GM12873 (cell line): ENCODE measurements at regions not wholly inside any gene's neighbourhood (a gene's known extent, or its start where the extent isn't known, plus 50 kb on each side); places are given as distances from the start of the nearest gene placed in this dataset.

Experiments used
- TF ChIP-seq, protein P1 (sequence below): IDR thresholded peaks from 2 replicates; pipeline ENCODE4 v1.5.1; 2012; ENCODE audit warnings: low read depth, mild to moderate bottlenecking, moderate library complexity, low read length, control low read depth; ENCODE audit not compliant: insufficient read depth; ENCODE audit errors: missing control alignments

DNA sequence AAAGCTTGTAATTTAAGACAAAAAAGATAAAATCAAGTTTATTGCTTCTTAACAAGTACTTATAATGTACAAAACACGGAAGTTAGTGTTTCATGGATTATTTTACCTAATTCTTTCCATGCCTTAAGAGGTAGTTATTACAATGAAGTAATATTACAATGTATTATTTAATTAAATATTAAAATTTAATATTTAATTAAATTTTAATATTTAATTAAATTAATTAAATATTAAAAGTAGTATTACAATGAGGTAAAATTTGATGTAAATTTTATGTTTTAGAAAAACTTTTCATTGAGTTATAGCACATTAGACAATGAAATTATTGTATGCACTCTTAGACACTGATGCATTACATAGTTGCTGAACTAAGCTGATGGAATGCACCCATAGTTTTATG, 220.7 kb upstream of the NETO1 start:
- TF ChIP-seq, protein P1, sequence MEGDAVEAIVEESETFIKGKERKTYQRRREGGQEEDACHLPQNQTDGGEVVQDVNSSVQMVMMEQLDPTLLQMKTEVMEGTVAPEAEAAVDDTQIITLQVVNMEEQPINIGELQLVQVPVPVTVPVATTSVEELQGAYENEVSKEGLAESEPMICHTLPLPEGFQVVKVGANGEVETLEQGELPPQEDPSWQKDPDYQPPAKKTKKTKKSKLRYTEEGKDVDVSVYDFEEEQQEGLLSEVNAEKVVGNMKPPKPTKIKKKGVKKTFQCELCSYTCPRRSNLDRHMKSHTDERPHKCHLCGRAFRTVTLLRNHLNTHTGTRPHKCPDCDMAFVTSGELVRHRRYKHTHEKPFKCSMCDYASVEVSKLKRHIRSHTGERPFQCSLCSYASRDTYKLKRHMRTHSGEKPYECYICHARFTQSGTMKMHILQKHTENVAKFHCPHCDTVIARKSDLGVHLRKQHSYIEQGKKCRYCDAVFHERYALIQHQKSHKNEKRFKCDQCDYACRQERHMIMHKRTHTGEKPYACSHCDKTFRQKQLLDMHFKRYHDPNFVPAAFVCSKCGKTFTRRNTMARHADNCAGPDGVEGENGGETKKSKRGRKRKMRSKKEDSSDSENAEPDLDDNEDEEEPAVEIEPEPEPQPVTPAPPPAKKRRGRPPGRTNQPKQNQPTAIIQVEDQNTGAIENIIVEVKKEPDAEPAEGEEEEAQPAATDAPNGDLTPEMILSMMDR = no peak

DNA sequence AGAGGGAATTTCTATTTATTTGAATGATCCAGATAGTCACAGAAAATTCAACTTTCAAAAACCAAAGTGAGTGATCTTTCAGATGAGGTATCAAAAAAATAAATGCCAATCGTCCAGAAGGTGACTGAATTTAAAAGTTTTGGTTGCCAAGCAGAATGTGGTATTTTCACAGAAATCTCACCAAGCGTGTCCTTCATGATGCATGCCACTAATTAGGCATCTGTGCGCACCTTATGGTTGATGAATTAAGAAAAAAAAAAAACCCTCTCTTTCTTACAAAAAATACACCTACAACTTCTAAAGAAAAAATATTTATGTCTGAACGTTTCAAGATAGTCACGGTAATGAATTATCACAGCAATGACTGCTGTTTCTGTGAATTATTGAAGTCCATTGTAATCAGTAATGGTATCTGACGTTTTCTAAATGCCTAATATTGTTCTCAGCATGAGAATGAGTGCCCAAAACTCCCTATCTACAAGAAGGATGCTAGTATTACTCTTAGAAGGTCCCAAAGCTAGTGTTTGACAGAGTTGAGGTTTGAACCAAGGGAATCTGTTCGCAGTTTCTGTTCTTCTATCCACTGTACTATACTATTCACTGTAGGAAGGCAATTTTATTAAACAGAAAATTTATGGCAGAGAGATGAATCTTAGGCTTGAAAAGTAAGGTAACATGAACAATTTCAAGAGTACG, 219.6 kb upstream of the NETO1 start:
- TF ChIP-seq, protein P1 = no peak

DNA sequence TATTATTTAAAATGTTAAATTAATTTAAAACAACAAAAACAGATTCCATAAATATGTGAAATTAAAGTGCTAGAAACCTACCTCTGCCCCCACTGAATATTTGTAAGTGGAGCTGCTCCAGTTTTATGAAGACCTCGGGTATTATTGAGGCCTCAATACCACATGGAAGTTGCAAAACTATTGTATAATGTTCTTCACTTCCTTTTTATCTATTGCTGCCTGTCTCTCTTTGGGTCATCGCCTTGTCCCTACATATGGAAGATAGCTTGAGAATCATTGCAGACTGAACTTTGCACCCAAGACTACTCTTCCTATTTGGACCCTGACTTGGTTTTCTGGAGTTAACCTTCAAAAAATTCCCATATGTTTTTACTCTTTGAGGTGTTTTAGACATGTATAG, 212.1 kb upstream of the NETO1 start:
- TF ChIP-seq, protein P1 = no peak

DNA sequence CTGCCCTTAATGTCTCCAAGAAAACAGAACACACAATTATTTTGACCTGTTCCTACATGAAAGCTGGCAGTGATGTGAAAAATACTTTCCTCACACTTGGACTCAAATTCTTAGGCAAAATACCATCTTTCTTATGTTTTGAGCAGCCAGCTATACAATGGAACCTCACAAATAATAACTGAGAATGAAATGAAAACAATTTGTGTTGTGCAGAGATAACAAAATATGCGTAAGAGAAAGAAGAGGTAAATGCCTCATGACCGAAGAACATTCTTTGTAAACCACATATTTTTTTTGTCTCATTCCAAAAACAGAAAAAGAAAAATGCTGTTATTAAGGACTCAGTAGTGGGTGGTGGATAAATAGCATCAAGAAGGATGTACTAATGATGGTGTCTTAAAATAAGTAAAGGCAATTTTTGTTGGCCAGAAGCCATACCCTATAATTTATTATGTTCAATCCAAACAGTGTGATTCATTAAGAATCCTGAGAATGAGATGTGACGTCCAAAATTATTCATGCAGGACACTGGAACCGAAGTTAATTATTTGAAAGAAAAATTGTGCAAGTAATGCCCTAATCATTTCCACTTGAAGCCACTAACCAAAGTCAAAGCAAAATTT, 193.0 kb upstream of the NETO1 start:
- TF ChIP-seq, protein P1 = no peak

DNA sequence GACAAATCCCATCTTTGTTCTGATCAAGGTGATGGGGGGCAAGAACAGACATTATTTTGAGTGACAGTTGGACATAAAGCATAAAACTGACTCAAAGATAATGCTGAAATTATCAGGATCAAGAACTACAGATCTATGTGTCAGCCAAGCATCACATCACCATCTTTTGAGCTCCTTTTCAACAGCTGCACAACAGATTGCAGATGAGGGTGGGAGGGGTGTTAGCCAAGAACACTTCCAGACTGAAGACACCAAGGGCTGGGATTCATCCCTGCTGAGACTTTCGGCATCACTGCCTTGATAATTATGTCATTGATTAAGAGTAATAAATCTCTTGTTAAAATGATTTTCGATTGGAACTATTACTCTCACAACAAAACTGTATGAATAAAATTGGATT, 191.5 kb upstream of the NETO1 start:
- TF ChIP-seq, protein P1 = no peak

DNA sequence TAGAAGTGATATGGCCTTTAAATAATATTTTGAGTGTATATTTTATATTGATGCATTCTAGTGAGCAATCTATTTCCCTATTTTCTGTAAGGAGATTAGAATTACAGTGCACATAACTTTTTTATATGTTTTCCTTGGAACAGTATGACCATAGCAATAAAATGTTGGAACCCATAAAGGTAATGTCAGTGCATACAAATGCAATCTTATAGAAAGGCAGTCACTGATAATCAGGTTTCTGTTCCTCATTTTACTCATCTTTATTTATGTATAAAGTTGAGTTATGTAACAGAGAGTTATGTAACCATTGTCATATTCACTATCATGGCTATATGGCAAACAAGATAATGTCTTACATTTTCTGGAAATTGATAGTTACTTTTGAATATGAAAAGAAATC, 179.9 kb upstream of the NETO1 start:
- TF ChIP-seq, protein P1 = no peak

DNA sequence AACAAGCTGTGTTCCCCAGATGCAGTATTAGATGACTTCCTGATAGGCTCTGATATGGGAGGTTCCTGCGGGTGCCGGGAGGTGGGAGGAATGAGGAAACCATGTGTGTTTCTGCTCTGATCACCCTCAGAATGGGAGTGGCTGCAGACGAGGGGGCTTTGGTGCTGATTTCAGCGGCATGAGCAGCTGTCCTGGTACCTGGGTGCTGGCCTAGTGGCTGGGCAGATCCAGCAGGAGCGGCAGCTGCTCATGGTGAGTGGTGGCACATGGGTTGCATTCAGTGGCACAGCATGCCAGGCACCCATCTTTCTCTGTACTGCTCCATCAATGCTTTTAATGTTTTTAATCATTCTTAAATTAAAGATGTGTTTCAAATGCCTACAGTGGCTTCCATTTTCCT, 177.2 kb upstream of the NETO1 start:
- TF ChIP-seq, protein P1 = no peak
